GM19452 (cell line): ENCODE measurements at regions not wholly inside any gene's neighbourhood (a gene's known extent, or its start where the extent isn't known, plus 50 kb on each side); places are given as distances from the start of the nearest gene placed in this dataset.

Experiments
- ATAC-seq: cut with Tn5 transposase; IDR thresholded peaks from one replicate; pipeline ENCODE4 v1.9.1; 2021; ENCODE audit not compliant: unreplicated experiment

GRCh38 chr10:131781791-131782190 lies 119.0 kb upstream of the PPP2R2D start:
- no peak for ATAC-seq

- ATAC-seq, result no peak
Observed at GRCh38 chr10:131784363-131785120, 116.3 kb upstream of the PPP2R2D start.

- ATAC-seq, result no peak
Observed at GRCh38 chr10:131785121-131785460, 115.7 kb upstream of the PPP2R2D start.

DNA sequence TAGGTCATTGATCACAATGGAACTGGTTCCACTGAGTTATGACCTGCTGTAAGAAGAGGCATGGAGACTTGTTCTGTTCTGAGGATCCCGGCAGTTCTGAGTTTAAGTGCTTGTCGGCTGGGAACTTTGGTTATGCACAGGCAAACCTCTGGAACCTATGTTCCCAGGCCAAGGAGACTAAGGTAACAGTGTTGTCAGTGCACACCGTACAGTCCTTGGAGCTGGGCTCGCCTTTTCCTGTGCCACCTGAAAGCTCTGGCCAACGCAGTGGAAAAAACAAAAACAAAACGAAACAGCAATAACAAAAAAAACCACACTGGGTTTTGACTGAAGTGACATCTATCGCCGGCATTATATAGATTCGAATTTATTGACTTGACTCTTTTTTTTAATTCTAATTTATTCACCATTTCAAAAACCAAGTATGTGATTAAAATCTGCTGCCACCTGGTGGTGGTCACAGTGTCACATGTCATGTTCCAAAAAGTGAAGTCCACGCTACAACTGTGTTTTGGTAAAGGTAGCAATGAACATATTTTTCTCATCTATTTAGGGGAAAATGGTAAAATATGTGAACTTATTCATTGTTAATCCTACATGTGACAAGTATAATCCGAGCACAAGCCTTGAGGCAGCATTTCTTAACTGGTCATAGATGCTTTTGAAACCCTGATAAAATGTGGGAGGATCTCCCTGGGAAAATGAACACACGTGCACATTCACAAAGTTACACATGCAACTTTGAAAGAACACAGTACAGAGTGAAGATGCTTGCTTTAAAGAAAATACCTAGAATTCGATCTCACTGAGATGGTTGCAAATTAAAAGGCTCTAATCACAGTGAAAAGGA lies 113.8 kb upstream of the PPP2R2D start:
- ATAC-seq, result no peak

- no peak for ATAC-seq
Observed at GRCh38 chr10:131787961-131788360, 112.8 kb upstream of the PPP2R2D start.

GRCh38 chr10:131788386-131788785 lies 112.4 kb upstream of the PPP2R2D start:
- ATAC-seq, result no peak

GRCh38 chr10:131789516-131789915 lies 111.3 kb upstream of the PPP2R2D start:
- ATAC-seq, result no peak

DNA sequence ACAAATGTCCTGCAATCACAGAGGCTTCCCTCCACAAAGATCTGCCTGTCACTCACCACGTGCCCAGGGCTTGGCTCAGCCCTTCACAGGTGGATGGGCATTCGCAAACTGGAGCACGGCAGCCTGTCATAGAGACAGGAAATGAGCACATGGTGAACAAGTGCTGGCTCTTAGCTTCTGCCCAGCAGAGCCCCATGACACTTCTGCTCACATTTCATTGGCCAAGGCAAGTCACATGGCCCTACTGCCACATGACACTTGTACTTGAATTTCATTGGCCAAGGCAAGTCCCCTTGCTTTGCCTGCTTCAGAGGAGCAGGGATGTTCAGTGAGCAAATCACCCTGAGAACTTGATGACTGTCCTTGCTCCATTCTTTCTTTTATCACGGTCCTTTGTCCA lies 110.8 kb upstream of the PPP2R2D start:
- ATAC-seq, result no peak

- ATAC-seq, result no peak
Observed at GRCh38 chr10:131792011-131792651, 108.7 kb upstream of the PPP2R2D start.

GRCh38 chr10:131792809-131793208 lies 108.0 kb upstream of the PPP2R2D start:
- ATAC-seq, result no peak

- no peak for ATAC-seq
Observed at GRCh38 chr10:131795761-131796160, 105.0 kb upstream of the PPP2R2D start.

DNA sequence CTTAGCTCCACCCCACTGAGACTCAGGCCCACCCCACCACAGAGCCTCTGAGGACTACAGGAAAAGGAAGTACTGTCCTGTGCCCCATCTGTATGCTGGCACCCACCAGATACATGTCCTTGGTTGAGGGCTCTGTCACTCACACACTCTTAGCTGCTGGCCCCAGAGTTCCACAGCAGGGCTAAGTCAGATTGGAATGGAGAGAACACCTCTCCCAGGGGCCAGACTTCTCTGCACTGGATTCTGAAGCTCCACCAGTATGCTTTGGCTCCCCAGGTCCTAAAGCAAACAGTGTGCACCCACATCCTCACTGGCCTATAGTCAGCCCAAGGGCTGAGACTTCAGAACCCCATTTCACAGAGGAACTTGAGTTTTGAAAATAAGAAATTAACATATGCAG lies 103.2 kb upstream of the PPP2R2D start:
- ATAC-seq, result no peak

GRCh38 chr10:131799429-131799828 lies 101.4 kb upstream of the PPP2R2D start:
- no peak for ATAC-seq

GRCh38 chr10:131802156-131802915 lies 98.5 kb upstream of the PPP2R2D start:
- ATAC-seq, result no peak

GRCh38 chr10:131802996-131803395 lies 97.8 kb upstream of the PPP2R2D start:
- ATAC-seq, result no peak

- ATAC-seq, result no peak
Observed at GRCh38 chr10:131803860-131804425, 96.9 kb upstream of the PPP2R2D start.

DNA sequence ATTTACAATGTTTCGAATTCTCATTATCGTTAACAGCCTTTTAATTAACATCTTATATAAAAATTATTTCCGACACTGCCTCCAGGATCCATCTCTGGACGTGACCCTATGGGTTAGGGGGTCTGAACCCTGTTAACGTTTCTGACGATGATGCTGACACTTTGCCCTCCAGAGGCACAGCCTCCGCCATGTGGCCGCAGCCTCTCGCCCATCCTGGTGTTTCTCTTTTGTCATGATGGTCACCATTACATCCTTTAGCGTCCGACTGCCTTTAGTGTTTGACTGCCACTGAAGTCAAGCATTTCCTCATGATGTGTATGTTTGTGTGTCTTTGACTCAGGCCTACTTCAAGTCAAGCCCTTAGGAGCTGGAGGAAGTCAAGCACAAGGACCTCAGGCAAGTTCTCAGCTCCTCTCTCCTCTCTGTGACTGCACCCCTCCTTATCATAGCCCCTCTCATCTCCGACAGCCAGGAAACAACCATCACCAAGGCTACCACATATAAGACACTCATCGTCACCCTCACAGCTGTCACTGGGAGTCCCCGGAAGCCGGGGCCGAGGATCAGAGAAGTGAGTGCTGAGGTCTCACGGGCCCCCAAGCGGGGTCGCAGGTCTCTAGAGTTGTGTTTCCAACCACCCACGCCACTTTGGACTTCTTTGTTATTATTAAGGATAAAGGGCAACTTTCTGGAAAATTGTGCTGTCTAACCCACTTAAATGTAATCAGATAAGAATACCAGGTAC lies 96.1 kb upstream of the PPP2R2D start:
- no peak for ATAC-seq

DNA sequence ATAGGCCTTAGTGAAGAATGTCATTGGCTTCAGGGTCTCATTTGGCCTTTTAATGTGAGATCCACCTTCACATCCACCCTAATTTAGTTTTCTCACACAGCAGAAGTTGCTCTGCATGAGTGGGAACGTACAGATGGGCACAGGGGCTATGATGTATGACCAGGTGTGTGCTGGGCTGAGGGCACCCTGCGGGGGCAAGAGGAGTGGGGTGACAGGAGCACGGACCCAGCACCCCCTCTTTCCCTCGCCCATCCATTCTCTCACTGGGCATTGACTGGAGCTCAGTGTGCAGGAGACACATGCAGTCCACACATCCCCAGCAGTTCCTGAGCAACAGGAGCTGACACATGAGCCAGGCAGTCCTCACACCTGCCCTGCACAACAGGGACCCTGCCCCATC lies 95.1 kb upstream of the PPP2R2D start:
- ATAC-seq, result no peak

DNA sequence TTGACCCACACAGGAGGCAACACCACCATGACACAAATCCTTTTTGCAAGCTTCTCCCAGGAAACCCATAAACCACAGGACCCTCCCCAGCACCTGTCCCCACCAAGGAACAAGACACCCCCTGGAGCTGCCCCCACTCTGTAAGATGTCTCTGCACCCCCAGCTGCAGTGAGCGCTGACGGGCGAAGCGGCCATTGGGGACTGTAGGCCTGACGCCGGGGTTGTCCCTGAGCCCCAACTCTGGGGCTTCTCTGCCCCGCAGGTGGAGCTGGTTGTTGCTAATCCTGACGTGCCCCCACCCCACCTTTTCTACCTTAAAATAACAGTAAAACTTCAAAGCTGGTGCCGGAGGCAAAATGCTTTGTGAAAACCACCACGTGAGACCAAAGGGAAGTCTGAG lies 94.7 kb upstream of the PPP2R2D start:
- ATAC-seq, result no peak

DNA sequence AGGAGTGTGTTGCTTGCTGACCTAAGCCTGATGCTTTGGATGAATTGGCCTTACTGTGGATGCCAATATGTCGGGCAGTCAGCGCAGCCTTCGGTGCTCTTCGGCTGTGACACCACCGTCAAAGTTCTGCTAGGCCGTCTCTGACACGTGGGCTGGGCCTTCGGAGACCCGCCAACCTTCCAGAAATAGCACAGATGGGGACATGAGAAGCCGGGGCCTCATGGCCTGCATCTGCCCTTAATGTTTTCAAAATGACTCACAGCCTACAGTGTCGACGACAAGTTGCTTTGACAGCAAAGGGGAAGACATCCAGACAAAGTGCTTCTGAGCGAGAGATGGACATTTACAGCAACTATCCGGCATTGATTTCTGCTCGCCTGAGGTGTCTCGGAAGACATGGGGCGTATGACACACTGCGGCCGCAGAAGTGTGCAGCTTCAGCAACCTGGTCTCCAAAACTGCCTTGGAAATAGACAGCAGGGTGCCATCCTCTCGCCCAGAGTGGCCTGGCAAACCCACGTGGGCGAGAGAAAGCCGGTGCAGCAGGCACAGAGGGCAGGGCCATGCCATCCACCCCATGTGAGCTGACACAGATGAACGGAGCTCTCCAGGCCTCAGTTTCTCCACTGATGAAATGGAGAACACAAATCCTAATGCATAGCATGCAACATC lies 94.0 kb upstream of the PPP2R2D start:
- ATAC-seq, result no peak
